Large intestine (tissue), 3 donors: ENCODE measurements at regions not wholly inside any gene's neighbourhood (a gene's known extent, or its start where the extent isn't known, plus 50 kb on each side); places are given as distances from the start of the nearest gene placed in this dataset.

ENCODE experiments used
- DNase-seq, 2 donors: peaks; one replicate each; pipeline versions ENCODE4 v3.0.0 to v3.0.0-alpha.2; 2013
- H3K27ac ChIP-seq: one replicate; pipeline ENCODE4 v1.5.1; 2013; ENCODE audit warnings: low read length
- H3K27me3 ChIP-seq: 2 replicates; pipeline ENCODE4 v1.6.1; 2013; ENCODE audit warnings: low read length; ENCODE audit not compliant: control insufficient read depth, insufficient read depth
- H3K36me3 ChIP-seq: 2 replicates; pipeline ENCODE4 v1.6.1; 2013; ENCODE audit warnings: low read length; ENCODE audit not compliant: control insufficient read depth, insufficient read depth
- H3K4me1 ChIP-seq: one replicate; pipeline ENCODE4 v1.6.1; 2013; ENCODE audit warnings: low read length; ENCODE audit not compliant: control insufficient read depth, insufficient read depth
- H3K4me3 ChIP-seq: one replicate; pipeline ENCODE4 v1.5.1; 2013; ENCODE audit warnings: low read length
- H3K9me3 ChIP-seq: one replicate; pipeline ENCODE4 v1.6.1; 2013; ENCODE audit warnings: mild to moderate bottlenecking, low read depth, low read length, moderate library complexity; ENCODE audit not compliant: control insufficient read depth
- WGBS: methylation state at CpG from one replicate; pipeline ENCODE4 v1.1.5; 2013; ENCODE audit warnings: low lambda C conversion rate; ENCODE audit not compliant: insufficient coverage; 5-methylcytosine and 5-hydroxymethylcytosine counted together

- no peak for DNase-seq
- Histone ChIP-seq H3K36me3 (no peaks in the 10 kb centered on the region), H3K4me1 (no peaks in the 10 kb centered on the region), H3K27me3 (peaks cover 5% of the 10 kb centered on the region), H3K4me3 (no peak overlapping the region), H3K9me3 (no peaks in the 10 kb centered on the region), H3K27ac (no peak overlapping the region)
- WGBS: 91% methylated on average over 4 of the region's 7 CpGs
Measured at GRCh38 chr11:114826910-114827442, 148.6 kb downstream of the NXPE2 start.

GRCh38 chr11:114827736-114828135, 149.4 kb downstream of the NXPE2 start:
- WGBS: 67% methylated on average over 1 of the region's 3 CpGs
- Histone ChIP-seq H3K4me3 (no peak overlapping the region), H3K27ac (no peak overlapping the region), H3K9me3 (no peaks in the 10 kb centered on the region), H3K27me3 (peaks cover 6% of the 10 kb centered on the region), H3K36me3 (no peaks in the 10 kb centered on the region), H3K4me1 (no peaks in the 10 kb centered on the region)
- DNase-seq: no peak

- Histone ChIP-seq H3K9me3 (no peaks in the 10 kb centered on the region), H3K27me3 (peaks cover 9% of the 10 kb centered on the region), H3K4me3 (no peak overlapping the region), H3K27ac (no peak overlapping the region), H3K4me1 (no peaks in the 10 kb centered on the region), H3K36me3 (no peaks in the 10 kb centered on the region)
- DNase-seq: peak in 1 of 2 donors; percentile 22
- no CpG with 5 or more reads among the region's 6 CpGs for WGBS
Measured at GRCh38 chr11:114832532-114833125, 154.3 kb downstream of the NXPE2 start.

GRCh38 chr11:114836161-114836560, 157.8 kb downstream of the NXPE2 start:
- WGBS: 100% methylated on average over 1 of the region's 3 CpGs
- no peak for DNase-seq
- no peaks in the 10 kb centered on the region for H3K36me3 ChIP-seq
- H3K27ac ChIP-seq: no peak overlapping the region
- H3K4me3 ChIP-seq: no peak overlapping the region
- no peaks in the 10 kb centered on the region for H3K4me1 ChIP-seq
- H3K9me3 ChIP-seq: no peaks in the 10 kb centered on the region
- peaks cover 5% of the 10 kb centered on the region for H3K27me3 ChIP-seq

GRCh38 chr11:114844896-114845295, 166.6 kb downstream of the NXPE2 start:
- Histone ChIP-seq H3K4me1 (no peaks in the 10 kb centered on the region), H3K4me3 (no peak overlapping the region), H3K27me3 (peaks cover 31% of the 10 kb centered on the region), H3K36me3 (no peaks in the 10 kb centered on the region), H3K9me3 (no peaks in the 10 kb centered on the region), H3K27ac (no peak overlapping the region)
- WGBS: no CpG with 5 or more reads among the region's 1 CpG
- no peak for DNase-seq

- Histone ChIP-seq H3K9me3 (no peaks in the 10 kb centered on the region), H3K27ac (no peak overlapping the region), H3K27me3 (peaks cover 38% of the 10 kb centered on the region), H3K4me3 (no peak overlapping the region), H3K36me3 (no peaks in the 10 kb centered on the region), H3K4me1 (no peaks in the 10 kb centered on the region)
- no peak for DNase-seq
- no CpG with 5 or more reads among the region's 4 CpGs for WGBS
Measured at GRCh38 chr11:114845766-114846415, 167.6 kb downstream of the NXPE2 start.

- peaks cover 43% of the 10 kb centered on the region for H3K27me3 ChIP-seq
- H3K27ac ChIP-seq: no peak overlapping the region
- no peaks in the 10 kb centered on the region for H3K4me1 ChIP-seq
- no peak for DNase-seq
- no peaks in the 10 kb centered on the region for H3K36me3 ChIP-seq
- WGBS: 80% methylated on average over 1 of the region's 3 CpGs
- H3K9me3 ChIP-seq: no peaks in the 10 kb centered on the region
- H3K4me3 ChIP-seq: no peak overlapping the region
Measured at GRCh38 chr11:114846416-114846791, 168.1 kb downstream of the NXPE2 start.

- Histone ChIP-seq H3K4me1 (no peaks in the 10 kb centered on the region), H3K27me3 (peaks cover 49% of the 10 kb centered on the region), H3K27ac (no peak overlapping the region), H3K9me3 (no peaks in the 10 kb centered on the region), H3K4me3 (no peak overlapping the region), H3K36me3 (no peaks in the 10 kb centered on the region)
- no peak for DNase-seq
- 42% methylated on average over 4 of the region's 7 CpGs for WGBS
Measured at GRCh38 chr11:114847306-114847975, 169.1 kb downstream of the NXPE2 start.

GRCh38 chr11:114848027-114848426, 169.7 kb downstream of the NXPE2 start:
- no peaks in the 10 kb centered on the region for H3K9me3 ChIP-seq
- no peak overlapping the region for H3K27ac ChIP-seq
- H3K4me3 ChIP-seq: no peak overlapping the region
- no CpG with 5 or more reads among the region's 6 CpGs for WGBS
- DNase-seq: no peak
- H3K4me1 ChIP-seq: no peaks in the 10 kb centered on the region
- H3K27me3 ChIP-seq: peaks cover 49% of the 10 kb centered on the region
- no peaks in the 10 kb centered on the region for H3K36me3 ChIP-seq

GRCh38 chr11:114857281-114857680, 179.0 kb downstream of the NXPE2 start:
- no peak overlapping the region for H3K4me3 ChIP-seq
- no peak for DNase-seq
- 14% methylated on average over 2 of the region's 4 CpGs for WGBS
- no peak overlapping the region for H3K27ac ChIP-seq
- H3K27me3 ChIP-seq: peaks cover 30% of the 10 kb centered on the region
- H3K36me3 ChIP-seq: no peaks in the 10 kb centered on the region
- H3K4me1 ChIP-seq: no peaks in the 10 kb centered on the region
- no peaks in the 10 kb centered on the region for H3K9me3 ChIP-seq
